Ovary (tissue), 3 donors: ENCODE measurements at regions not wholly inside any gene's neighbourhood (a gene's known extent, or its start where the extent isn't known, plus 50 kb on each side); places are given as distances from the start of the nearest gene placed in this dataset.

Experiments
- CTCF ChIP-seq, 3 donors: fragments of 450-650 bp in 2 of 3; fragments of 200-600 bp in 1 of 3; IDR thresholded peaks; one replicate each; pipeline versions ENCODE4 v1.5.1 to v1.8.0; 2016 to 2022; ENCODE audit warnings: antibody characterized with exemption in 3 of 3, mild to moderate bottlenecking in 1 of 3
- EP300 ChIP-seq: sonication (generic); formaldehyde crosslinking; IDR thresholded peaks from one replicate; pipeline ENCODE4 v1.6.1; 2017; ENCODE audit warnings: antibody characterized with exemption
- donor health status: DM: no; HTN: no; CAD: no.

GRCh38 chr3:148641722-148642121 is 56.0 kb upstream of the AGTR1 start:
- no peak for TF ChIP-seq CTCF (IDR thresholded peaks at IDR 0.05)
- TF ChIP-seq EP300, result no peak
